SH-SY5Y (cell line): ENCODE measurements at regions not wholly inside any gene's neighbourhood (a gene's known extent, or its start where the extent isn't known, plus 50 kb on each side); places are given as distances from the start of the nearest gene placed in this dataset.

Source experiments
- GATA2 ChIP-seq: IDR thresholded peaks from 2 replicates; pipeline ENCODE4 v1.6.1; 2011; ENCODE audit warnings: mild to moderate bottlenecking, low read depth, low read length
- GATA3 ChIP-seq: IDR thresholded peaks from 2 replicates; pipeline ENCODE4 v1.6.1; 2011; ENCODE audit warnings: low read depth, mild to moderate bottlenecking, low read length, moderate library complexity

DNA sequence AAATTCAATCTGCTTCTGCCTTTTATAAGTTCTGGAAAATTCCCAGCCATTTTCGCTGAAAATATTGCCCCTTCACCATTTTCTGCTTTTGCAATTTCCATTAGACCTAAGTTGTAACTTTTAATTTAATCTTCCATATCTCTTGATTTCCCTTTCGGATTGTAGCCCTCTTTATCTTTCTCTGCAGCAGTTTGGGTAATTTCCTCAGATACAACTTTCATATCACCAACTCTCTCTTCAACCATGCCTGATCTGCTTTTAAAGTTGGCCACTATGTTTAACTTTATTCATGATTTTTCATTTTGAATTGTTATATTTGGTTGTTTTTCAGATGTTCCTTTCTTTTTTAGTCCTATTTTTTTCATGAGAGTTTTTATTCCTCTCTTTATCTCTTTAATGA lies 157.0 kb upstream of the VLDLR start:
- no peak for TF ChIP-seq GATA3
- TF ChIP-seq GATA2, result no peak
